Fibroblast of skin of right quadriceps (primary cell): ENCODE measurements at regions not wholly inside any gene's neighbourhood (a gene's known extent, or its start where the extent isn't known, plus 50 kb on each side); places are given as distances from the start of the nearest gene placed in this dataset.
"Not testable (repeated sequence)": the region's sequence is repeated elsewhere in the genome, so short reads cannot be mapped to it uniquely, and the experiment has no call there.

ENCODE experiments used
- DNase-seq: peaks from one replicate; pipeline ENCODE4 v3.0.0-alpha.2; 2013

DNA sequence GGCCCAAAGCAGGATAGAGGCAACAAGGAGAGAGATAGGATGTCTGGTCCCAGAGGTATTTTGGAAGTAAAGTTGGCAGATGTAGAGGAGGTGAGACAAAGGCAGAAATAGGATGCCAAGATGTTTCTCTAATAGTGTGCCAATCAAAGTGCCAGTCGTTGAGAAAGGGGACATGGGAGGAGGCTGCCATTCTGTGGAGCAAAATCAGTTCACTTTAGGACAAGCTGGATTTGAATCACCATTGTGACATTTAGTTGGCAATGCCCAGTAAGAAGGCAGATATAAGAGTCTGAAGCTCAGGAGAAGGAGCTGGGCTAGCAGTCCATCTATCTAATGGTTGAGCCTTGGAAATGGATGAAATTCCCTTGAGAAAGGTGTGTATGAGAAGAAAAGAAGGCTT lies 53.8 kb downstream of the ADRB2 start:
- DNase-seq, result no peak

- no peak for DNase-seq
Measured at GRCh38 chr5:148880696-148881095, 54.3 kb downstream of the ADRB2 start.

DNA sequence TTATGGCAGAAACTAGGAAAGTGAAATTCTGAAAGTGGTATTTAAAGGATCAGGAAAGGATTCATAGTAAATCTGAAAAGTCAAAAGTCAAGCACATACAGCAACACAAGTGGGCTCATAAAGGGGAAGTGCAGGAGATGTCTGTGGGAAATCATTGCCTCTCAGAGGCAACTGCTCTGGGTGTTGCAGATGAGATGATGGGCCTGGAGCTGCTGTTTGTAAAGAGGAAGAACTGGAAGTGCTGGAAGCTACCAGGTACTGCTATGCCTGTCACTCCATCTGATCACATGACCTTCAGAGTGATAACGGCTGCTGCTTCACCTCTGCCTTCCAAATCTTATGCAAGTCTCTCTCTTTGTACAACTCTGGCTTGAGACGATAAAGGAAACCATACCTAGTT lies 55.9 kb downstream of the ADRB2 start:
- no peak for DNase-seq

GRCh38 chr5:148884339-148885020 lies 58.1 kb downstream of the ADRB2 start:
- DNase-seq, result no peak

GRCh38 chr5:148887123-148887881 lies 60.9 kb downstream of the ADRB2 start:
- no peak for DNase-seq

GRCh38 chr5:148889936-148890335 lies 63.5 kb downstream of the ADRB2 start:
- not testable (repeated sequence) for DNase-seq

DNA sequence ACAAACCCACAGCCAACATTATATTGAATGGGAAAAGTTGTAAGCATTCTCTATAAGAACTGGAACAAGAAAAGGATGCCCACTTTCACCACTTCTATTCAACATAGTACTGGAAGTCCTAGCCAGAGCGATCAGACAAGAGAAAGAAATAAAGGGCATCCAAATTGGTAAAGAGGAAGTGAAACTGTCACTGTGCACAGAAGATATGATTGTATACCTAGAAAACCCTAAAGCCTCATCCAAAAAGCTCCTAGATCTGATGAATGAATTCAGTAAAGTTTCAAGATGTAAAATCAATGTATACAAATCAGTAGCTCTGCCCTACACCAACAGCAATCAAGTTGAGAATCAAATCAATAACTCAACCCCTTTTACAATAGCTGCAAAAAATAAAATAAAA lies 69.0 kb downstream of the ADRB2 start:
- DNase-seq, result not testable (repeated sequence)

DNA sequence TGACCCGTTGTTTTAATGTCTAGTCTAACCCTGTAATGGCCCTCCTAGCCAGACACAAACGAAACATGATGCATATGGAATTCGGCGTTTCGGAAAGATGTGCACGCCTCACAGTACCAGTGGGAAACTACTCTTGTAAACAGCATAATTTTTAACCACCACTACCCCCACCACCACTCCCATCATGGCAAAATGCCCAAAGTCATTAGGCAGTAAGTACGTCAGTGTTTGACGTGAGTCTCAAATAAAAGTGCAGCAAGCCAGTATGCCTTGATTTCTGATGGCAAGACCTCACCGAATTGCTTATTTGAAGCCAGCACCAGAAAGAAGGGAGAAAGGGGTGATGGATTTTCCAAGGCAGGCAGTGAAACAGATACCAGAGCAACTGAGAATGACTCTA lies 71.4 kb downstream of the ADRB2 start:
- DNase-seq, result no peak

GRCh38 chr5:148898413-148899075 lies 72.1 kb downstream of the ADRB2 start:
- no peak for DNase-seq

DNA sequence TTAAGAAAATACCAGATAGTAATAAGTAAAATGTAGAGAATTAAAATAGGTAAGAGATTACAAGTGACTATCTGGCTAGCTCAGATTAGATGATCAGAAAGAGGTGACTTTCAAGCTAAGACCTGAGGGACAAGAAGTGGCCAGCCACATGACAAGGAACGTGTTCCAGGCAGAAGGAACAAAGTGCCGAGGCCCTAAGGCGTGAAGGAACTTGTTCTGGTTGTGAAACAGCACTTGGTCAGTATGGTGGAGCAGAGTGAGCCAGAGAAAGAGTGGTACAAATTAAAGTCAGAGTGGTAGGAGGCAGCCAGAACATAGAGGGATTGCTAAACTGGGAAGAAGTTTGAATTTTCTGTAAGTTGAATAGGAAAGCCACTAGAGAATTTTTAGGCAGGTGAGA lies 73.6 kb downstream of the ADRB2 start:
- no peak for DNase-seq

GRCh38 chr5:148902478-148902877 lies 76.1 kb downstream of the ADRB2 start:
- DNase-seq, result no peak

DNA sequence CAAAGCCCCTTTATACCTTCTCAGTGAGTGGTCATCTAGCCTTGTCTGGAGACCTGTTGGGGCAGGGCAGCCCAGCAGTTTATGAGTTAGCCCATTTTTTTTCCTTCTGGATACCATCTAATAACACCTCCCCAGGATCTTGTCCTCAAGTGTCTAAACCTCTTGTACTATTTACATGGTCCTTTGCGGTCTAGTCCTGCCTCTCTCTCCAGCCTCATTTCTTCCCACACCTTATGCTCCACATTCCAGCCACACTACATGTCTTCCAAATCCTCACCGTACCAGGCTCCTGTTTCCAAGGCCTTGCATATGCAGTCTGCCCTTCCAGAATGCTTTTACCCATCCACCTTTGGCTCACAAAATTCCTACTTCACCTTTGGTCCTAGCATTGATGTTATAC lies 77.2 kb downstream of the ADRB2 start:
- no peak for DNase-seq

- DNase-seq, result no peak
Measured at GRCh38 chr5:148904440-148904839, 78.0 kb downstream of the ADRB2 start.

GRCh38 chr5:148905541-148905940 lies 79.1 kb downstream of the ADRB2 start:
- no peak for DNase-seq

GRCh38 chr5:148906968-148907367 lies 80.6 kb downstream of the ADRB2 start:
- DNase-seq, result no peak

GRCh38 chr5:148909040-148909439 lies 82.6 kb downstream of the ADRB2 start:
- peak; percentile 82 for DNase-seq

GRCh38 chr5:148909766-148910165 lies 83.4 kb downstream of the ADRB2 start:
- no peak for DNase-seq

DNA sequence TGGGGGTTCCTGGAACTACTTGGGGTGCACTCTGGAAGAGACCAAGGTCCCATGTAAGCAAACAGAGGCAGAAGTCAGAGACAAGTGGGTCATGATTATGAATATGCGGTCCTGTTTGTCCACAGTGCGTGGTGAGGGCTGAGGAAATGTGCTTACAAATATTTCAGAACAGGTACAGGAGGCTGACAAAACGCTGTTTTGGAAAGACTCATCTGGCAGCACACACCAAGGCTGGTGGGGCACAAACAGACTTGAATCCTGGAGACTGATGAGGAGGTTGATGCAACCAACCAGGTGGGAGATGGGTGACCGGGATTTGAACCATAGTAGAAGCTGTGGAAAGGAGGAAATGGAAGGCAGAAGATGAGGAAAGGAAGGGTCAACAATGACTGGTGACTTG lies 83.8 kb downstream of the ADRB2 start:
- no peak for DNase-seq

DNA sequence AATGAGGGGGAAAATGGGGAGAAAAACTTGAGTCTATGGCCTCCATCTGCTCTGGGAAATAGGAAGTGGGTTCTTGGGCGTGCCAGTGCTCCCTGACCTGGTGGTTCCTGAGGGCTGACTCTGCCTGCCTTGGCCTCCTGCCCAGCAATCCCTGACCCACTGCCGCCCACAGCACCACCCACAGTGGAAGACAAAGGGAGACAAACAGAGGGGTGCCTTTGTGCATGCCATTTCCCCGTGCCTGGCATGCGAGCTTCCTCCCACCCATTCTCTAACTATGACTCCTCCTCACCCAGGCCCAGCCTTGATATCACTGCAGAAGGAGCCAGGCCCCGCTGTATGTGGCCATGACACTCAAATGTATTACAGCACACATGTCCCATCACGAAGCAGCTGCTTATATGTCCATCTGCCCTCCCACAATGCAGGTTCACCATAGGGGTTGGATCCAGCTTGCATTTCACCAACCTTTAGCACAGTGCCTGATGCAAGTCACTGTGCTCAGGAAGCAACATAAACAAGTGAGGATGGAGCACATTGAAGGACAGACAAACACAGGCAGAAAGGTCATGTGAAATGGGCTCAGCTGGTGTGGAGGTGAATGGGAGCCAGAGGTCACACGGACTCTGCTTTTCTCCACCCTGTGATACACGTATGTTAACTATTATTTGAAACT lies 84.4 kb downstream of the ADRB2 start:
- DNase-seq, result peak; percentile 42

GRCh38 chr5:148911386-148911785 lies 85.0 kb downstream of the ADRB2 start:
- no peak for DNase-seq

GRCh38 chr5:148912146-148912545 lies 85.7 kb downstream of the ADRB2 start:
- no peak for DNase-seq

DNA sequence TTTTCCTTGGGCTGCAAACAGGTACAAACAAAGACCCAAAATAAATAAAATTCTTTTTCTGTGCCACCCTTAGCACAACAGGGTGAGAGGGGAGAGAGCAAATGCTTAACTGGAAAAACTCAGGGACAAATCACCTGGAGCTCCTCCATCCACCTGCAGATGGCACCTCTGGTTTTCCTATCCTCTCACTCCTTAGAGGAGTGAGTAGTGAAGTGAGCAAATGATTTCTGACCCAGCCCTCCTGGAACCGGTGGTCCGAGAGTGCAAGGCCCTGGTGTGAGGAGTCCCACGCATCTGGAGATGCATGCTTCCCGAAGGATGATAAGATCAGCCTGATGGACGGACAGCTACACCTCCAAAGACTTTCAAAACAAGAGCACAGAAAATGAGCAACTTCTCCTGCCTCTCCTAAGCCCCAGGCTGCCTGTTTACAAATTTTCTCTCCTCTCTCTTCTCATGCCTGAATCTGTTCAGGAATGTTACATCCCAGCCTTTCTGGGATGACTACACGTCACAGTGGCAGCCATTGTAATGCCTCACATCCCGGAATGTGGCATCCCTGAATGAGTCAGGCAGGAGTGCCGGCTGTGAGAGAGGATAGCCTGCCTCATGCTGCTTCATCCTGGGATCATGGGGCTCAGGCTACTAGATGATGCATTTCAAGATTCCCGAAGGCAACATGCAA lies 86.4 kb downstream of the ADRB2 start:
- peak; percentile 98 for DNase-seq

- no peak for DNase-seq
Measured at GRCh38 chr5:148913493-148913892, 87.1 kb downstream of the ADRB2 start.
